ENCODE measurements at regions not wholly inside any gene's neighbourhood (a gene's known extent, or its start where the extent isn't known, plus 50 kb on each side); places are given as distances from the start of the nearest gene placed in this dataset.
A peak's percentile ranks its signal among the peaks of the same experiment; 100 is the strongest.

- DNase-seq (ENCODE audit: low read depth) = peak; percentile 89
- TF ChIP-seq, protein P1, sequence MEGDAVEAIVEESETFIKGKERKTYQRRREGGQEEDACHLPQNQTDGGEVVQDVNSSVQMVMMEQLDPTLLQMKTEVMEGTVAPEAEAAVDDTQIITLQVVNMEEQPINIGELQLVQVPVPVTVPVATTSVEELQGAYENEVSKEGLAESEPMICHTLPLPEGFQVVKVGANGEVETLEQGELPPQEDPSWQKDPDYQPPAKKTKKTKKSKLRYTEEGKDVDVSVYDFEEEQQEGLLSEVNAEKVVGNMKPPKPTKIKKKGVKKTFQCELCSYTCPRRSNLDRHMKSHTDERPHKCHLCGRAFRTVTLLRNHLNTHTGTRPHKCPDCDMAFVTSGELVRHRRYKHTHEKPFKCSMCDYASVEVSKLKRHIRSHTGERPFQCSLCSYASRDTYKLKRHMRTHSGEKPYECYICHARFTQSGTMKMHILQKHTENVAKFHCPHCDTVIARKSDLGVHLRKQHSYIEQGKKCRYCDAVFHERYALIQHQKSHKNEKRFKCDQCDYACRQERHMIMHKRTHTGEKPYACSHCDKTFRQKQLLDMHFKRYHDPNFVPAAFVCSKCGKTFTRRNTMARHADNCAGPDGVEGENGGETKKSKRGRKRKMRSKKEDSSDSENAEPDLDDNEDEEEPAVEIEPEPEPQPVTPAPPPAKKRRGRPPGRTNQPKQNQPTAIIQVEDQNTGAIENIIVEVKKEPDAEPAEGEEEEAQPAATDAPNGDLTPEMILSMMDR (conservative IDR thresholded peaks at IDR 0.05; ENCODE audit: low read depth, low read length) = peak; percentile 69
- H3K4me3 ChIP-seq (ENCODE audit: low read depth, low read length) = peak overlapping the region; percentile 53
Measured at GRCh38 chr16:87060034-87060986, 256.9 kb downstream of the C16orf95 start.

- no peak overlapping the region for H3K4me3 ChIP-seq (ENCODE audit: low read depth, low read length)
- no peak for DNase-seq (ENCODE audit: low read depth)
- TF ChIP-seq, protein P1 (conservative IDR thresholded peaks at IDR 0.05; ENCODE audit: low read depth, low read length) = no peak
Measured at GRCh38 chr16:87061243-87061920, 255.8 kb downstream of the C16orf95 start.

GRCh38 chr16:87062569-87063442 is 254.4 kb downstream of the C16orf95 start:
- peak; percentile 86 for DNase-seq (ENCODE audit: low read depth)
- H3K4me3 ChIP-seq (ENCODE audit: low read depth, low read length) = peak overlapping the region; percentile 44
- TF ChIP-seq, protein P1 (conservative IDR thresholded peaks at IDR 0.05; ENCODE audit: low read depth, low read length) = peak; percentile 89

DNA sequence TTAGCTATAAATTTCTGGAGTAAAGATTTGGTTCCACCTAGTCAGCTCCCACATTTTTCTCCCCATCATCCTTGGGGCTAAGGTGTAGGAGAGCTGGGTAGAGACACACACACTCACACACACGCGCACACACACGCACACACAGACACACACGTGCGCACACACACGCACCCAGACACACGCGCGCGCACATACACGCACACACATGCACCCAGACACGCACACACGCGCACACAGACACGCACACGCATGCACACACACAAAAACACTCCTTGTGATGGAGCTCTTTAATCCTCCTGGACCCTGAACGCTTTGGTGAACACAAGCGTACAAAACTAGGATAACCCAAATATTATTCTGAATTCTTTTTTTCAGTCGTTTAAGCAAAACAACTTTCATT is 253.6 kb downstream of the C16orf95 start:
- peak overlapping the region; percentile 41 for H3K4me3 ChIP-seq (ENCODE audit: low read depth, low read length)
- DNase-seq (ENCODE audit: low read depth) = peak; percentile 39
- TF ChIP-seq, protein P1 (conservative IDR thresholded peaks at IDR 0.05; ENCODE audit: low read depth, low read length) = no peak

- H3K4me3 ChIP-seq (ENCODE audit: low read depth, low read length) = peak overlapping the region; percentile 54
- peak; percentile 46 for DNase-seq (ENCODE audit: low read depth)
- TF ChIP-seq, protein P1 (conservative IDR thresholded peaks at IDR 0.05; ENCODE audit: low read depth, low read length) = no peak
Measured at GRCh38 chr16:87064731-87065445, 252.3 kb downstream of the C16orf95 start.
